H1 (cell line): ENCODE measurements at regions not wholly inside any gene's neighbourhood (a gene's known extent, or its start where the extent isn't known, plus 50 kb on each side); places are given as distances from the start of the nearest gene placed in this dataset.

Experiments used
- CTCF ChIA-PET: fragments of 300-600 bp; sonication (Branson Sonifier 250); formaldehyde crosslinking; loops from one replicate; lab custom pipeline; 2021; ENCODE audit not compliant: partially characterized antibody; lab: Charles Lee
- POLR2A ChIA-PET: fragments of 300-600 bp; sonication (Branson Sonifier 250); formaldehyde crosslinking; loops from one replicate; lab custom pipeline; 2021; ENCODE audit warnings: inconsistent platforms; ENCODE audit not compliant: partially characterized antibody; lab: Charles Lee
- DNase-seq, 2 experiments: peaks; one replicate each; pipeline versions ENCODE4 v3.0.0 to v3.0.0-alpha.2; 2010 to 2022; ENCODE audit warnings: low spot score in 2 of 2, low read depth in 1 of 2, mixed read lengths in 1 of 2
- FAIRE-seq: peaks from 2 replicates; lab custom pipeline; 2011; peaks lifted over from hg19 to GRCh38; lab: Jason Lieb, UNC
- H2AFZ ChIP-seq: 2 replicates; pipeline ENCODE4 v1.8.1; 2012; ENCODE audit warnings: low read length, inconsistent platforms
- H2AK5ac ChIP-seq: 2 replicates; pipeline ENCODE4 v1.6.1; 2013; ENCODE audit warnings: low read depth, low read length
- H2BK120ac ChIP-seq: replicated peaks from 2 replicates; pipeline ENCODE3; 2013; ENCODE audit warnings: low read depth, low read length, inconsistent platforms
- H2BK12ac ChIP-seq: 2 replicates; pipeline ENCODE4 v1.6.1; 2013; ENCODE audit warnings: low read depth, low read length
- H2BK15ac ChIP-seq: 2 replicates; pipeline ENCODE4 v1.6.1; 2013; ENCODE audit warnings: low read length
- H2BK20ac ChIP-seq: 2 replicates; pipeline ENCODE4 v1.6.1; 2013; ENCODE audit warnings: low read length
- H2BK5ac ChIP-seq: 2 replicates; pipeline ENCODE4 v1.6.1; 2013; ENCODE audit warnings: low read depth, low read length
- H3K14ac ChIP-seq: 2 replicates; pipeline ENCODE4 v1.6.1; 2013; ENCODE audit warnings: inconsistent platforms; ENCODE audit not compliant: insufficient read length
- H3K18ac ChIP-seq: 2 replicates; pipeline ENCODE4 v1.6.1; 2013; ENCODE audit warnings: low read length; ENCODE audit errors: extremely low read depth
- H3K23ac ChIP-seq: 2 replicates; pipeline ENCODE4 v1.6.1; 2013; ENCODE audit warnings: inconsistent platforms; ENCODE audit not compliant: insufficient read length
- H3K23me2 ChIP-seq: 2 replicates; pipeline ENCODE4 v1.6.1; 2013; ENCODE audit warnings: low read depth, low read length
- H3K27ac ChIP-seq: 2 replicates; pipeline ENCODE4 v1.6.1; 2011; ENCODE audit warnings: low read depth, low read length, inconsistent platforms
- H3K27me3 ChIP-seq, 4 experiments: replicated peaks in 1 of 4; 1 replicate in 1 of 4; 2 replicates in 3 of 4; pipeline versions ENCODE4 v1.6.1 to v1.8.1; 2011 to 2013; ENCODE audit warnings: low read length in 3 of 4, mild to moderate bottlenecking in 3 of 4, inconsistent platforms in 2 of 4, mixed read lengths in 2 of 4, moderate library complexity in 1 of 4; ENCODE audit not compliant: control insufficient read depth in 3 of 4, insufficient read depth in 3 of 4; ENCODE audit errors: extremely low read depth in 1 of 4
- H3K36me3 ChIP-seq, 4 experiments: 2 replicates each; pipeline versions ENCODE4 v1.6.1 to v1.8.1; 2011 to 2013; ENCODE audit warnings: mild to moderate bottlenecking in 4 of 4, low read length in 3 of 4, moderate library complexity in 2 of 4, control low read depth in 1 of 4, inconsistent platforms in 1 of 4; ENCODE audit not compliant: insufficient read depth in 4 of 4, control insufficient read depth in 2 of 4
- H3K4ac ChIP-seq: replicated peaks from 2 replicates; pipeline ENCODE3; 2013; ENCODE audit warnings: low read length, low read depth, mixed read lengths, inconsistent platforms; ENCODE audit not compliant: insufficient read length
- H3K4me1 ChIP-seq, 4 experiments: replicated peaks in 1 of 4; 1 replicate in 1 of 4; 2 replicates in 3 of 4; pipeline versions ENCODE4 v1.6.1 to v1.8.1; 2011 to 2013; ENCODE audit warnings: low read length in 3 of 4, inconsistent platforms in 2 of 4, mixed read lengths in 1 of 4; ENCODE audit not compliant: insufficient read depth in 4 of 4, control insufficient read depth in 3 of 4
- H3K4me2 ChIP-seq, 2 experiments: 2 replicates each; pipeline versions ENCODE4 v1.6.1 to v1.8.1; 2011 to 2013; ENCODE audit warnings: low read depth in 2 of 2, low read length in 2 of 2, control low read depth in 1 of 2, inconsistent platforms in 1 of 2, mild to moderate bottlenecking in 1 of 2; ENCODE audit not compliant: insufficient read depth in 1 of 2
- H3K4me3 ChIP-seq, 4 experiments: fragments of 200-600, 300-600 bp in 1 of 4; sonication (generic), shearing (Covaris generic), sonication (Bioruptor Twin) in 1 of 4; 2 replicates each; pipeline versions ENCODE4 v1.5.1 to v1.8.1; 2011 to 2016; ENCODE audit warnings: low read length in 4 of 4, low read depth in 3 of 4, control low read depth in 2 of 4, inconsistent platforms in 2 of 4, mild to moderate bottlenecking in 2 of 4, mixed read lengths in 1 of 4, moderate library complexity in 1 of 4; ENCODE audit not compliant: insufficient read depth in 2 of 4; ENCODE audit errors: extremely low read depth in 1 of 4
- H3K56ac ChIP-seq: replicated peaks from 2 replicates; pipeline ENCODE3; 2013; ENCODE audit warnings: low read depth, mild to moderate bottlenecking, mixed read lengths, low read length, inconsistent platforms; ENCODE audit not compliant: insufficient read length
- H3K79me1 ChIP-seq: 2 replicates; pipeline ENCODE4 v1.6.1; 2013; ENCODE audit warnings: low read depth, low read length, control low read depth
- H3K79me2 ChIP-seq, 2 experiments: 2 replicates each; pipeline versions ENCODE4 v1.6.1 to v1.8.1; 2012 to 2013; ENCODE audit warnings: low read length in 2 of 2, mild to moderate bottlenecking in 2 of 2, inconsistent platforms in 1 of 2; ENCODE audit not compliant: insufficient read depth in 2 of 2, control insufficient read depth in 1 of 2
- H3K9ac ChIP-seq, 4 experiments: replicated peaks in 1 of 4; 1 replicate in 1 of 4; 2 replicates in 3 of 4; pipeline versions ENCODE4 v1.6.1 to v1.8.1; 2011 to 2013; ENCODE audit warnings: low read depth in 3 of 4, low read length in 3 of 4, control low read depth in 2 of 4, mild to moderate bottlenecking in 2 of 4, moderate library complexity in 2 of 4, inconsistent platforms in 1 of 4; ENCODE audit errors: extremely low read depth in 1 of 4
- H3K9me3 ChIP-seq, 2 experiments: 2 replicates each; pipeline versions ENCODE4 v1.6.1 to v1.8.1; 2012 to 2013; ENCODE audit warnings: mild to moderate bottlenecking in 2 of 2, moderate library complexity in 2 of 2, control low read depth in 1 of 2, inconsistent platforms in 1 of 2, low read depth in 1 of 2, low read length in 1 of 2, mixed read lengths in 1 of 2; ENCODE audit not compliant: insufficient read depth in 2 of 2
- H4K20me1 ChIP-seq, 2 experiments: replicated peaks in 1 of 2; 2 replicates each; pipeline versions ENCODE3 to v1.8.1; 2011 to 2013; ENCODE audit warnings: inconsistent platforms in 2 of 2, low read length in 2 of 2, mild to moderate bottlenecking in 1 of 2; ENCODE audit not compliant: insufficient read depth in 2 of 2, control insufficient read depth in 1 of 2
- H4K5ac ChIP-seq: 2 replicates; pipeline ENCODE4 v1.6.1; 2013; ENCODE audit warnings: low read length, low read depth, mixed read lengths, inconsistent platforms; ENCODE audit not compliant: insufficient read length
- H4K8ac ChIP-seq: 2 replicates; pipeline ENCODE4 v1.8.0; 2013; ENCODE audit warnings: mild to moderate bottlenecking, moderate library complexity, low read length, inconsistent platforms; ENCODE audit not compliant: insufficient read depth; ENCODE audit errors: extremely low read depth
- H4K91ac ChIP-seq: replicated peaks from 2 replicates; pipeline ENCODE3; 2013; ENCODE audit warnings: low read length, mixed read lengths, inconsistent platforms; ENCODE audit not compliant: insufficient read length
- ATF2 ChIP-seq: IDR thresholded peaks from 2 replicates; pipeline ENCODE4 v1.6.1; 2012; ENCODE audit warnings: low read length, inconsistent platforms
- CTCF ChIP-seq, 3 experiments: IDR thresholded peaks; 1 replicate in 2 of 3; 2 replicates in 1 of 3; pipeline versions ENCODE4 v1.5.1 to v1.6.1; 2011; ENCODE audit warnings: low read length in 3 of 3, mild to moderate bottlenecking in 3 of 3, inconsistent platforms in 2 of 3, low read depth in 1 of 3, moderate library complexity in 1 of 3; ENCODE audit not compliant: insufficient read depth in 1 of 3; ENCODE audit errors: control extremely low read depth in 1 of 3
- RAD21 ChIP-seq, 2 experiments: IDR thresholded peaks in 1 of 2; conservative IDR thresholded peaks in 1 of 2; 2 replicates each; pipeline ENCODE4 v1.6.1; 2011; ENCODE audit warnings: low read depth in 2 of 2, low read length in 2 of 2, improper control_type of control experiment in 1 of 2, inconsistent platforms in 1 of 2, mild to moderate bottlenecking in 1 of 2, moderate library complexity in 1 of 2
- TAF7 ChIP-seq: optimal IDR thresholded peaks from 2 replicates; pipeline ENCODE3; 2011; ENCODE audit warnings: low read depth, mild to moderate bottlenecking, inconsistent platforms, low read length, moderate library complexity, borderline replicate concordance
- USF2 ChIP-seq: IDR thresholded peaks from 2 replicates; pipeline ENCODE4 v1.6.1; 2011; ENCODE audit warnings: low read length, improper control_type of control experiment
- WGBS, 2 experiments: shearing (Covaris generic) in 1 of 2; methylation state at CpG; one replicate each; pipeline versions ENCODE4 v1.1.6 to v1.1.7; 2013 to 2015; ENCODE audit warnings: low lambda C conversion rate in 2 of 2, mixed read lengths in 2 of 2, inconsistent platforms in 1 of 2, low coverage in 1 of 2, missing lambda C conversion rate in 1 of 2; ENCODE audit not compliant: insufficient replicate concordance in 2 of 2, insufficient coverage in 1 of 2, insufficient read length in 1 of 2; ENCODE audit errors: extremely low coverage in 1 of 2, missing lambda C conversion rate in 1 of 2; 5-methylcytosine and 5-hydroxymethylcytosine counted together

- Histone ChIP-seq H2AK5ac (no peak overlapping the region), H3K9me3 (no peaks in the 10 kb centered on the region), H3K27me3 (no peaks in the 10 kb centered on the region), H2BK15ac (no peak overlapping the region), H3K4ac (no peak overlapping the region), H2BK12ac (peak overlapping the region; percentile 20; the same call in 1 of the 2 replicates), H2BK5ac (no peak overlapping the region; the same call in 1 of the 2 replicates), H4K8ac (no peak overlapping the region), H3K79me2 (no peaks in the 10 kb centered on the region), H3K23me2 (no peaks in the 10 kb centered on the region), H4K20me1 (no peaks in the 10 kb centered on the region), H3K4me3 (no peak overlapping the region), H3K4me2 (no peak overlapping the region; a peak in 1 of 4 replicates), H4K91ac (no peak overlapping the region), H3K9ac (no peak overlapping the region), H3K27ac (no peak overlapping the region), H3K14ac (no peak overlapping the region), H3K36me3 (no peaks in the 10 kb centered on the region), H2BK120ac (no peak overlapping the region), H3K56ac (no peak overlapping the region), H3K79me1 (no peaks in the 10 kb centered on the region), H3K18ac (no peak overlapping the region), H4K5ac (no peak overlapping the region), H2BK20ac (no peak overlapping the region), H3K23ac (no peak overlapping the region), H3K4me1 (peaks cover 0 to 21% (median 8%) of the 10 kb centered on the region in 4 experiments; a peak in 5 of 7 replicates), H2AFZ (peak overlapping the region; percentile 97)
- ChIA-PET CTCF (interaction anchor here (0.6 to 5.2 kb wide), 28 partner anchors 10 to 1115 kb away, joined by 3 to 22 read pairs (median 4); no protein-coding TSS in a partner anchor), POLR2A (no interaction called here)
- peak; percentile 34 to 86 for DNase-seq
- WGBS, 2 experiments = 54% methylated on average over 14 of the region's 14 CpGs; no CpG with 5 or more reads in 1 of the 2 experiments
- peak; percentile 97 to 98 for TF ChIP-seq RAD21 (IDR thresholded peaks at IDR 0.05 in 1 of 2, conservative IDR thresholded peaks at IDR 0.05 in 1 of 2; ENCODE audit: low read depth in 2 of 2, low read length in 2 of 2)
- peak; percentile 42 to 88 (median 87) for TF ChIP-seq CTCF (IDR thresholded peaks at IDR 0.05; ENCODE audit: control extremely low read depth in 1 of 3, insufficient read depth in 1 of 3, low read depth in 1 of 3, low read length in 3 of 3)
- peak; percentile 53; the same call in 1 of the 2 replicates for TF ChIP-seq ATF2
- TF ChIP-seq TAF7 = no peak
- no peak for TF ChIP-seq USF2
- peak; percentile 99 for FAIRE-seq
Measured at GRCh38 chr3:8110966-8111798, 390.4 kb upstream of the LMCD1 start.
